Thoracic aorta (tissue), 2 donors: ENCODE measurements at regions not wholly inside any gene's neighbourhood (a gene's known extent, or its start where the extent isn't known, plus 50 kb on each side); places are given as distances from the start of the nearest gene placed in this dataset.

Experiments used
- ATAC-seq: fragments of 150-250 bp; one replicate; pipeline ENCODE4 v1.8.0; 2017; ENCODE audit warnings: low read depth; ENCODE audit not compliant: insufficient number of reproducible peaks, low FRiP score
- DNase-seq: peaks from one replicate; pipeline ENCODE4 v3.0.0-alpha.2; 2020; ENCODE audit warnings: low spot score
- H3K27ac ChIP-seq, 2 donors: fragments of 200-600 bp; sonication (generic); 1 replicate in 1 of 2; 2 replicates in 1 of 2; pipeline ENCODE4 v1.5.1; 2016; ENCODE audit warnings: mild to moderate bottlenecking in 2 of 2, moderate library complexity in 2 of 2
- H3K27me3 ChIP-seq: fragments of 200-600 bp; sonication (generic); replicated peaks from 2 replicates; pipeline ENCODE4 v1.6.0; 2016; ENCODE audit warnings: mild to moderate bottlenecking; ENCODE audit not compliant: insufficient read depth
- H3K36me3 ChIP-seq: fragments of 200-600 bp; sonication (generic); one replicate; pipeline ENCODE4 v1.5.1; 2016
- H3K4me1 ChIP-seq, 2 donors: fragments of 200-600 bp; sonication (generic); 1 replicate in 1 of 2; 2 replicates in 1 of 2; pipeline versions ENCODE4 v1.5.1 to v1.6.0; 2016; ENCODE audit warnings: low read depth in 2 of 2, mild to moderate bottlenecking in 1 of 2; ENCODE audit not compliant: control insufficient read depth in 1 of 2
- H3K4me3 ChIP-seq: fragments of 200-600 bp; sonication (generic); 2 replicates; pipeline ENCODE4 v1.5.1; 2016; ENCODE audit warnings: mild to moderate bottlenecking
- H3K9me3 ChIP-seq: fragments of 200-600 bp; sonication (generic); 2 replicates; pipeline ENCODE4 v1.5.1; 2016
- TF ChIP-seq, protein P1 (sequence below): fragments of 200-600 bp; sonication (generic); IDR thresholded peaks from one replicate; pipeline ENCODE4 v1.5.1; 2019; ENCODE audit warnings: antibody characterized with exemption

DNA sequence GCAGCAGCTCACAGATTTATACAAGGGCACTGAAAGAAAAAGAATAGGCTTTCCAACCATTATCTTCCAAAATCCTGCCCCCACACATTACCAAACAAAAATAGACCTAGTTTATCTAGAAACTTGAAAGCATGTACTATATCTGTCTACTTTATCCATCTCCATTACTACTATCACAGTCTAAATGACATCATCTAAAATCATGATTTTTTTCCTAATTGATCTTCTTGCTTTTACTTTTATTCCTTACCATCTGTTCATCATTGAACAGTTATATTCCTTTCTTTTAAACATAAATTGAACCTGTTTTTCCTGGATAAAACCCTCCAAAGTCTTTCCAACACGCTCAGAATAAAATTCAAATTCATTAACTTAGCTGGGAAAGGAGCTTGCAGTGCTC is 414.7 kb downstream of the KCTD12 start:
- no peak for ATAC-seq
- Histone ChIP-seq H3K9me3 (no peaks in the 10 kb centered on the region), H3K4me3 (no peak overlapping the region), H3K27me3 (no peaks in the 10 kb centered on the region), H3K36me3 (no peaks in the 10 kb centered on the region), H3K27ac (no peak overlapping the region), H3K4me1 (no peaks in the 10 kb centered on the region)
- TF ChIP-seq, protein P1, sequence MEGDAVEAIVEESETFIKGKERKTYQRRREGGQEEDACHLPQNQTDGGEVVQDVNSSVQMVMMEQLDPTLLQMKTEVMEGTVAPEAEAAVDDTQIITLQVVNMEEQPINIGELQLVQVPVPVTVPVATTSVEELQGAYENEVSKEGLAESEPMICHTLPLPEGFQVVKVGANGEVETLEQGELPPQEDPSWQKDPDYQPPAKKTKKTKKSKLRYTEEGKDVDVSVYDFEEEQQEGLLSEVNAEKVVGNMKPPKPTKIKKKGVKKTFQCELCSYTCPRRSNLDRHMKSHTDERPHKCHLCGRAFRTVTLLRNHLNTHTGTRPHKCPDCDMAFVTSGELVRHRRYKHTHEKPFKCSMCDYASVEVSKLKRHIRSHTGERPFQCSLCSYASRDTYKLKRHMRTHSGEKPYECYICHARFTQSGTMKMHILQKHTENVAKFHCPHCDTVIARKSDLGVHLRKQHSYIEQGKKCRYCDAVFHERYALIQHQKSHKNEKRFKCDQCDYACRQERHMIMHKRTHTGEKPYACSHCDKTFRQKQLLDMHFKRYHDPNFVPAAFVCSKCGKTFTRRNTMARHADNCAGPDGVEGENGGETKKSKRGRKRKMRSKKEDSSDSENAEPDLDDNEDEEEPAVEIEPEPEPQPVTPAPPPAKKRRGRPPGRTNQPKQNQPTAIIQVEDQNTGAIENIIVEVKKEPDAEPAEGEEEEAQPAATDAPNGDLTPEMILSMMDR, result no peak
- no peak for DNase-seq

GRCh38 chr13:76470991-76471390 is 415.2 kb downstream of the KCTD12 start:
- H3K27ac ChIP-seq, result no peak overlapping the region
- no peak for ATAC-seq
- no peak overlapping the region for H3K4me3 ChIP-seq
- TF ChIP-seq, protein P1, result no peak
- no peaks in the 10 kb centered on the region for H3K36me3 ChIP-seq
- H3K27me3 ChIP-seq, result no peaks in the 10 kb centered on the region
- no peaks in the 10 kb centered on the region for H3K9me3 ChIP-seq
- H3K4me1 ChIP-seq, result no peaks in the 10 kb centered on the region
- no peak for DNase-seq

DNA sequence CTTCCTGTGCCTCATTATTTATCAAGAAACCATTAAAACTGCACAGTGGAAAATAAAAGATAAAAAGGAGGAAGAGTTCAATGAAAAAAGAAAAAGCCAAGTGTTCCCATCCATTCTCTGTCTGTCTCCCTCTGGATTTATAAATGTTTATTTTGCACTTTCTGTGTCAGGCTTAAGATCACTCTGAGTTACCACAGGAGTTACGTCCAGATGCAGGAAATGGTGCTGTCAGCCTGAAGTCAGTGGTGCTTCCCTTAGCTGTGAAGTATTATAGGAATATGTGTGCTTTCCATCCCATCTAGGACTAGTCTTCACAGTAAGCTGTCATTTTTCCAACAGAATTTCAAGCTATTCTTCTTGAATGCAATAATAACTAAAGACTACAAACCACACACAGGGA is 420.2 kb downstream of the KCTD12 start:
- DNase-seq (no peak), ATAC-seq (no peak)
- TF ChIP-seq, protein P1, result no peak
- no peaks in the 10 kb centered on the region for H3K27me3 ChIP-seq
- H3K4me3 ChIP-seq, result no peak overlapping the region
- H3K4me1 ChIP-seq, result no peaks in the 10 kb centered on the region
- H3K9me3 ChIP-seq, result no peaks in the 10 kb centered on the region
- H3K36me3 ChIP-seq, result no peaks in the 10 kb centered on the region
- no peak overlapping the region for H3K27ac ChIP-seq

- H3K27ac ChIP-seq, result no peak overlapping the region
- H3K9me3 ChIP-seq, result no peaks in the 10 kb centered on the region
- DNase-seq (no peak), ATAC-seq (no peak)
- no peaks in the 10 kb centered on the region for H3K27me3 ChIP-seq
- H3K36me3 ChIP-seq, result no peaks in the 10 kb centered on the region
- TF ChIP-seq, protein P1, result no peak
- H3K4me3 ChIP-seq, result no peak overlapping the region
- no peaks in the 10 kb centered on the region for H3K4me1 ChIP-seq
Observed at GRCh38 chr13:76463314-76463713, 422.9 kb downstream of the KCTD12 start.

DNA sequence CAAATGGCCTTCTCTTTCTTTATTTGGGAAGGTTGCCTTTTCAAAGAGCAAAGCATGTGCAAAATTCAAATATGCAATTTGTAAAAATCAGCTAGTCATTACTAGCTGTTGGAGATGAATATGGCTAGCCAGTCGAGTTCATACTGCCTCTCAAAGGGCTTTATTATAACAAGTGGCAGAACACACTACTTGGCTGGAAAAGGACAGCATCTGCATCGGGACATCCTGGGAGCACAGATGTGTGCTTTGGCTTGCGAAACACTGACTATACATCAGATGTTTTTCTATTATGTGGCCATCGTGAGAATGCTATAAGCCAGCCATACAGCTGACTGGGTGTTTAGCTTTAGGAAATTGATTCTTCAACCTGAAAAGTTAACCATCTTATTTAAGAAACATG is 424.2 kb downstream of the KCTD12 start:
- DNase-seq, result no peak
- no peak overlapping the region for H3K4me3 ChIP-seq
- ATAC-seq, result no peak
- H3K36me3 ChIP-seq, result no peaks in the 10 kb centered on the region
- H3K9me3 ChIP-seq, result no peaks in the 10 kb centered on the region
- no peaks in the 10 kb centered on the region for H3K4me1 ChIP-seq
- no peaks in the 10 kb centered on the region for H3K27me3 ChIP-seq
- H3K27ac ChIP-seq, result no peak overlapping the region
- TF ChIP-seq, protein P1, result no peak
